Loucy (cell line): ENCODE measurements at regions not wholly inside any gene's neighbourhood (a gene's known extent, or its start where the extent isn't known, plus 50 kb on each side); places are given as distances from the start of the nearest gene placed in this dataset.

Experiments
- H2AFZ ChIP-seq: fragments of 200-600 bp; sonication (generic); 2 replicates; pipeline ENCODE4 v1.6.0; 2016; ENCODE audit warnings: antibody characterized with exemption, mild to moderate bottlenecking, low read length, moderate library complexity
- H3F3A ChIP-seq: fragments of 200-600 bp; 2 replicates; pipeline ENCODE4 v1.6.0; 2016; ENCODE audit warnings: antibody characterized with exemption, low read depth, mild to moderate bottlenecking
- H3K27me3 ChIP-seq: fragments of 200-600 bp; sonication (generic); 2 replicates; pipeline ENCODE4 v1.6.1; 2014; ENCODE audit warnings: low read length, mild to moderate bottlenecking; ENCODE audit not compliant: insufficient read depth, poor library complexity, severe bottlenecking
- H3K36me3 ChIP-seq: fragments of 200-600 bp; sonication (generic); 2 replicates; pipeline ENCODE4 v1.6.1; 2016; ENCODE audit warnings: low read length; ENCODE audit not compliant: insufficient read depth
- H3K4me1 ChIP-seq: fragments of 200-600 bp; sonication (generic); 2 replicates; pipeline ENCODE4 v1.5.1; 2014; ENCODE audit warnings: low read length, mild to moderate bottlenecking; ENCODE audit not compliant: insufficient read depth, poor library complexity, severe bottlenecking
- H3K4me2 ChIP-seq: fragments of 200-600 bp; sonication (generic); 2 replicates; pipeline ENCODE4 v1.6.0; 2014; ENCODE audit warnings: antibody characterized with exemption, low read length, low read depth, mild to moderate bottlenecking; ENCODE audit not compliant: poor library complexity, severe bottlenecking
- H3K4me3 ChIP-seq: fragments of 200-600 bp; sonication (generic); 2 replicates; pipeline ENCODE4 v1.5.1; 2014; ENCODE audit warnings: low read length, mild to moderate bottlenecking, mixed read lengths; ENCODE audit not compliant: poor library complexity, severe bottlenecking
- H3K79me2 ChIP-seq: fragments of 200-600 bp; sonication (generic); 2 replicates; pipeline ENCODE4 v1.6.1; 2014; ENCODE audit warnings: low read length; ENCODE audit not compliant: insufficient read depth
- H3K9ac ChIP-seq: fragments of 200-600 bp; sonication (generic); 2 replicates; pipeline ENCODE4 v1.6.0; 2014; ENCODE audit warnings: mild to moderate bottlenecking, low read depth, low read length, moderate library complexity; ENCODE audit not compliant: poor library complexity, severe bottlenecking
- H3K9me2 ChIP-seq: fragments of 200-600 bp; sonication (generic); replicated peaks from 2 replicates; pipeline ENCODE4 v1.6.1; 2016; ENCODE audit warnings: low read depth, low read length, mixed read lengths
- H3K9me3 ChIP-seq: fragments of 200-600 bp; sonication (generic); 2 replicates; pipeline ENCODE4 v1.6.1; 2014; ENCODE audit warnings: mild to moderate bottlenecking, antibody characterized with exemption, low read length, low read depth; ENCODE audit not compliant: insufficient read depth
- H4K20me1 ChIP-seq: fragments of 200-600 bp; sonication (generic); 2 replicates; pipeline ENCODE4 v1.6.0; 2014; ENCODE audit warnings: antibody characterized with exemption, low read length, mild to moderate bottlenecking; ENCODE audit not compliant: insufficient read depth, poor library complexity, severe bottlenecking
- CTCF ChIP-seq: fragments of 200-600 bp; sonication (generic); conservative IDR thresholded peaks from 2 replicates; pipeline ENCODE4 v1.5.1; 2014; ENCODE audit warnings: mild to moderate bottlenecking, antibody characterized with exemption, low read length
- EZH2phosphoT487 ChIP-seq: fragments of 200-600 bp; IDR thresholded peaks from 2 replicates; pipeline ENCODE4 v1.6.1; 2018; ENCODE audit warnings: antibody characterized with exemption, mild to moderate bottlenecking, moderate library complexity, borderline replicate concordance

GRCh38 chr14:27222671-27223070 is 624.8 kb upstream of the NOVA1 start:
- no peak overlapping the region for H2AFZ ChIP-seq
- no peaks in the 10 kb centered on the region for H3K27me3 ChIP-seq
- H3K36me3 ChIP-seq = no peaks in the 10 kb centered on the region
- no peak for TF ChIP-seq EZH2phosphoT487
- H3K4me2 ChIP-seq = no peak overlapping the region
- H3K4me3 ChIP-seq = no peak overlapping the region
- no peaks in the 10 kb centered on the region for H3K9me2 ChIP-seq
- H4K20me1 ChIP-seq = no peaks in the 10 kb centered on the region
- H3K9me3 ChIP-seq = no peaks in the 10 kb centered on the region
- H3K9ac ChIP-seq = no peak overlapping the region
- H3K4me1 ChIP-seq = no peaks in the 10 kb centered on the region
- H3F3A ChIP-seq = no peaks in the 10 kb centered on the region
- H3K79me2 ChIP-seq = no peaks in the 10 kb centered on the region

GRCh38 chr14:27223906-27224305 is 626.1 kb upstream of the NOVA1 start:
- Histone ChIP-seq H3K4me3 (no peak overlapping the region), H3K4me1 (no peaks in the 10 kb centered on the region), H3K9me3 (no peaks in the 10 kb centered on the region), H2AFZ (no peak overlapping the region), H3K36me3 (no peaks in the 10 kb centered on the region), H3K4me2 (no peak overlapping the region), H3F3A (no peaks in the 10 kb centered on the region), H3K9me2 (no peaks in the 10 kb centered on the region), H3K79me2 (no peaks in the 10 kb centered on the region), H4K20me1 (no peaks in the 10 kb centered on the region), H3K27me3 (no peaks in the 10 kb centered on the region), H3K9ac (no peak overlapping the region)
- TF ChIP-seq CTCF (no peak), EZH2phosphoT487 (no peak)

- H3K4me3 ChIP-seq = no peak overlapping the region
- TF ChIP-seq EZH2phosphoT487 (no peak), CTCF (no peak)
- no peak overlapping the region for H3K4me2 ChIP-seq
- H3F3A ChIP-seq = no peaks in the 10 kb centered on the region
- no peaks in the 10 kb centered on the region for H3K9me3 ChIP-seq
- H3K79me2 ChIP-seq = no peaks in the 10 kb centered on the region
- no peak overlapping the region for H3K9ac ChIP-seq
- H4K20me1 ChIP-seq = no peaks in the 10 kb centered on the region
- no peaks in the 10 kb centered on the region for H3K27me3 ChIP-seq
- no peaks in the 10 kb centered on the region for H3K36me3 ChIP-seq
- H2AFZ ChIP-seq = no peak overlapping the region
- no peaks in the 10 kb centered on the region for H3K4me1 ChIP-seq
- H3K9me2 ChIP-seq = no peaks in the 10 kb centered on the region
Measured at GRCh38 chr14:27228053-27228452, 630.2 kb upstream of the NOVA1 start.

GRCh38 chr14:27234331-27234730 is 636.5 kb upstream of the NOVA1 start:
- TF ChIP-seq EZH2phosphoT487 (no peak), CTCF (no peak)
- Histone ChIP-seq H3K9me2 (no peaks in the 10 kb centered on the region), H3K9ac (no peak overlapping the region), H3K4me3 (no peak overlapping the region), H3K9me3 (no peaks in the 10 kb centered on the region), H3K4me2 (no peak overlapping the region), H4K20me1 (no peaks in the 10 kb centered on the region), H3F3A (no peaks in the 10 kb centered on the region), H3K36me3 (no peaks in the 10 kb centered on the region), H3K79me2 (no peaks in the 10 kb centered on the region), H3K4me1 (no peaks in the 10 kb centered on the region), H2AFZ (no peak overlapping the region), H3K27me3 (no peaks in the 10 kb centered on the region)
